Upper lobe of left lung (tissue), 4 donors: ENCODE measurements at regions not wholly inside any gene's neighbourhood (a gene's known extent, or its start where the extent isn't known, plus 50 kb on each side); places are given as distances from the start of the nearest gene placed in this dataset.

Source experiments
- CTCF ChIP-seq, 6 experiments: fragments of 450-650 bp in 4 of 6; fragments of 200-600 bp in 2 of 6; sonication (generic) in 2 of 6; IDR thresholded peaks; one replicate each; pipeline ENCODE4 v1.5.1; 2016 to 2019; ENCODE audit warnings: antibody characterized with exemption in 6 of 6
- POLR2AphosphoS5 ChIP-seq, 2 donors: sonication (generic); formaldehyde crosslinking; IDR thresholded peaks; one replicate each; pipeline ENCODE4 v1.5.1; 2017; ENCODE audit warnings: antibody characterized with exemption in 2 of 2

- no peak for TF ChIP-seq CTCF (IDR thresholded peaks at IDR 0.05)
- TF ChIP-seq POLR2AphosphoS5 (IDR thresholded peaks at IDR 0.05) = no peak
Measured at GRCh38 chr2:215683295-215683694, 247.4 kb upstream of the FN1 start.
